GM12878 (cell line): ENCODE measurements at regions not wholly inside any gene's neighbourhood (a gene's known extent, or its start where the extent isn't known, plus 50 kb on each side); places are given as distances from the start of the nearest gene placed in this dataset.

Experiments used
- EZH2 ChIP-seq: IDR thresholded peaks from 2 replicates; pipeline ENCODE4 v1.6.1; 2012; ENCODE audit warnings: low read depth, mild to moderate bottlenecking, control low read depth, inconsistent platforms, low read length, borderline replicate concordance; ENCODE audit not compliant: control insufficient read depth
- SMC3 ChIP-seq: IDR thresholded peaks from 2 replicates; pipeline ENCODE4 v1.6.1; 2011; ENCODE audit warnings: low read length, improper control_type of control experiment, borderline replicate concordance
- SP1 ChIP-seq: IDR thresholded peaks from one replicate; pipeline ENCODE4 v1.6.1; 2011; ENCODE audit warnings: low read depth, low read length
- TARDBP ChIP-seq: IDR thresholded peaks from 2 replicates; pipeline ENCODE4 v1.6.1; 2016; ENCODE audit warnings: borderline replicate concordance
- ZNF207 ChIP-seq: fragments of 450-650 bp; IDR thresholded peaks from 2 replicates; pipeline ENCODE4 v1.6.1; 2014; ENCODE audit warnings: antibody characterized with exemption, mild to moderate bottlenecking, borderline replicate concordance
- TF ChIP-seq, protein P1 (sequence below): fragments of 450-650 bp; formaldehyde crosslinking; IDR thresholded peaks from 2 replicates; pipeline ENCODE4 v1.5.0; 2022; ENCODE audit warnings: mild to moderate bottlenecking, missing genetic modification characterization
- TF ChIP-seq, protein P2 (sequence below): IDR thresholded peaks from 2 replicates; pipeline ENCODE4 v1.6.1; 2012; ENCODE audit warnings: low read depth, low read length, improper control_type of control experiment

DNA sequence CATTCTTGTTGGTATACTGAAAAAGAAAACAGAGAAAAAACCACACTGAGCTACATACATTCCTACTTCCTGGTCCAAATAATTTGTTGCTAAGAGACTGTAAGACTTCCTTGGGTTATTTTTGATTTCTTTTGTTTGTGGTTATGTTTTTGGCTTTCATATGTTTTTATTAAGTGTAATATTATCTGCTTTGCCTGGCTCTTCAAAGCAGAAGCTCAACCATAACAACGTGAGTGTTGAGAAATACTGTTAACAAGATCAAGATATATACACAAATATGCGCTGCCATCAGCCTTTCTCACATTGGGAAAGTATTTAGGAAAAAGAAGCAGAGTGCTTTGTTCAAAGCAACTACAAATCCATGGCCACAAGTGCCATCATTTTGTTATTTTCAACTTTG is 556.2 kb upstream of the CBLB start:
- TF ChIP-seq ZNF207 (no peak), TARDBP (no peak), EZH2 (no peak), SMC3 (no peak), SP1 (no peak)
- TF ChIP-seq, protein P1, sequence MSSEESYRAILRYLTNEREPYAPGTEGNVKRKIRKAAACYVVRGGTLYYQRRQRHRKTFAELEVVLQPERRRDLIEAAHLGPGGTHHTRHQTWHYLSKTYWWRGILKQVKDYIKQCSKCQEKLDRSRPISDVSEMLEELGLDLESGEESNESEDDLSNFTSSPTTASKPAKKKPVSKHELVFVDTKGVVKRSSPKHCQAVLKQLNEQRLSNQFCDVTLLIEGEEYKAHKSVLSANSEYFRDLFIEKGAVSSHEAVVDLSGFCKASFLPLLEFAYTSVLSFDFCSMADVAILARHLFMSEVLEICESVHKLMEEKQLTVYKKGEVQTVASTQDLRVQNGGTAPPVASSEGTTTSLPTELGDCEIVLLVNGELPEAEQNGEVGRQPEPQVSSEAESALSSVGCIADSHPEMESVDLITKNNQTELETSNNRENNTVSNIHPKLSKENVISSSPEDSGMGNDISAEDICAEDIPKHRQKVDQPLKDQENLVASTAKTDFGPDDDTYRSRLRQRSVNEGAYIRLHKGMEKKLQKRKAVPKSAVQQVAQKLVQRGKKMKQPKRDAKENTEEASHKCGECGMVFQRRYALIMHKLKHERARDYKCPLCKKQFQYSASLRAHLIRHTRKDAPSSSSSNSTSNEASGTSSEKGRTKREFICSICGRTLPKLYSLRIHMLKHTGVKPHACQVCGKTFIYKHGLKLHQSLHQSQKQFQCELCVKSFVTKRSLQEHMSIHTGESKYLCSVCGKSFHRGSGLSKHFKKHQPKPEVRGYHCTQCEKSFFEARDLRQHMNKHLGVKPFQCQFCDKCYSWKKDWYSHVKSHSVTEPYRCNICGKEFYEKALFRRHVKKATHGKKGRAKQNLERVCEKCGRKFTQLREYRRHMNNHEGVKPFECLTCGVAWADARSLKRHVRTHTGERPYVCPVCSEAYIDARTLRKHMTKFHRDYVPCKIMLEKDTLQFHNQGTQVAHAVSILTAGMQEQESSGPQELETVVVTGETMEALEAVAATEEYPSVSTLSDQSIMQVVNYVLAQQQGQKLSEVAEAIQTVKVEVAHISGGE (CRISPR knock-in tag) = no peak
- TF ChIP-seq, protein P2, sequence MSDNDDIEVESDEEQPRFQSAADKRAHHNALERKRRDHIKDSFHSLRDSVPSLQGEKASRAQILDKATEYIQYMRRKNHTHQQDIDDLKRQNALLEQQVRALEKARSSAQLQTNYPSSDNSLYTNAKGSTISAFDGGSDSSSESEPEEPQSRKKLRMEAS = no peak
